GM19099 (cell line): ENCODE measurements at regions not wholly inside any gene's neighbourhood (a gene's known extent, or its start where the extent isn't known, plus 50 kb on each side); places are given as distances from the start of the nearest gene placed in this dataset.

ENCODE experiments used
- POLR2A ChIP-seq: IDR thresholded peaks from 3 replicates; pipeline ENCODE4 v1.6.1; 2011; ENCODE audit warnings: low read depth; ENCODE audit not compliant: insufficient read length; ENCODE audit errors: extremely low read depth

- TF ChIP-seq POLR2A: no peak
Observed at GRCh38 chr3:168806871-168807270, 711.1 kb upstream of the GOLIM4 start.

GRCh38 chr3:168803536-168803935 is 707.8 kb upstream of the GOLIM4 start:
- no peak for TF ChIP-seq POLR2A

DNA sequence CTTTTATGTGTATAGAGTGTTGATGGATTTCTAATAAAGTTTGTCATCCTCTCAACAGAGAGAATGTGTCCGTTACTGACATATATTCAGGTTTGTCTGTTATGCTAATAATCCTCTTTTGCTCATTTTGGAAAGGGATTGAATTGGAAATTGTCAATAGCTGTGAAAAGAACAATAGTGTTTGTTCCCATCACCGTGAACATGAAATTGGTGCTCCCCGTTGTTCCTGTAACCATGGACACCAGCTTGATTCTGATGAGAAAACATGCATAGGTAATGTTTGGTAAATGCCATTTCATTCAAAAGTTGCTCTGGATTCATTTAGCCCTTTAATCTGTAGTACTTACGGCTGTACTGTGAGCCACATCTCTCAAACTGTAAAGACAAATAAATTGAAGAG is 707.0 kb upstream of the GOLIM4 start:
- no peak for TF ChIP-seq POLR2A

GRCh38 chr3:168801794-168802193 is 706.1 kb upstream of the GOLIM4 start:
- no peak for TF ChIP-seq POLR2A

DNA sequence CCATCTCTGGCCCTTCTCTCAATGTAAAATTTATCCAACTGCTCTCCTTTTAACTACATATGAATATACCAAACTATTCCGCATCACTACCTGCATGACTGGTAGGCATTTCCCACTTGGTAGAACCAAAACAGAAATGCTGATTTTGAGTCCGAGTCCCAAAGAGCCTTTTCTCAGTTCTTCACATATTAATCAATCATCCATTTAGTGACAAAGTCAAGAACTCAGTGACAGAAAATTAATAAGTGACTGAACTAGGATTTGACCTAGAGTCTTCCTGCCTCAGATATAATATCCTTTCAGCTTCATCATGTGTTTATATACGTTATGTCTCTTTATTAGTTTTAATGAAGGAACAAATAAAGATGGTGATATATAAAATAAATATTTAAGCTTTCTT is 700.6 kb upstream of the GOLIM4 start:
- TF ChIP-seq POLR2A: no peak

DNA sequence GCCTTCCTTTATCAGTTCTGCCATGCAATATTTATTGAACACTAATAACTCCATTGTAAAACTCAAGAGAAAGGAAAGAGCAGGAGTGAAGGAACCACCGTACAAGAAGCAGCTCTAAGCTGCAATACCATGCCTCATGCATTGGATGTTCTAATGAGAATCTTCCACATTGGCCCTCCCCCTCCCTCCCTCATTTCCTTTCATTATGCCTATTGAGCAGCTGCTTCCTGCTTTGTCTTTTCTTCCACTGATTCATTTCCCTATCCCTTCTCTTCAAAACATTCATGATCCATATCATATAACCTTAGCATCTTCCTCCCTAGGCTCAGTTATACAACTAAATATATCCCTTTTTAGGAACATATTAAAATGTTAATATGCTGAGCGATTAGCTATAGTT is 698.7 kb upstream of the GOLIM4 start:
- TF ChIP-seq POLR2A: no peak

- TF ChIP-seq POLR2A: no peak
Observed at GRCh38 chr3:168782193-168782592, 686.5 kb upstream of the GOLIM4 start.

- no peak for TF ChIP-seq POLR2A
Observed at GRCh38 chr3:168753724-168754123, 658.0 kb upstream of the GOLIM4 start.

DNA sequence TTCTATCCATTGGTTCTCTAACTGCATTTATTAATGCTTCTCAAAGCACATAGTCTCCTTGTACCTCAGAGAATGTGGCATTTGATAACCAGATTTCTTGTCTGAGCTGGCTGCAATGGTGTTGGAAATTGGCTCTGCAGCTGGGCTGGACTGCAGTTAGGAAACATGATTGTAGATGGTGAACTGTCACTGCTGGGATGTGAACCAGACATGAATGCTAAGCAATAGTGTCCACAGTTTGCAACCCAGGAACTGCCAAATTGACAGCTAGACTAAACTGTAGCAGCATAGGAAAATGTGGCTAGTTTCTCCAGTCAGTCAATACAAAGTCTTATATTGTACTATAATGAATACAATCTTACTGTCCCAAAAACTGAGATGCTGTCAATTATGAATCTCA is 656.6 kb upstream of the GOLIM4 start:
- no peak for TF ChIP-seq POLR2A

- no peak for TF ChIP-seq POLR2A
Observed at GRCh38 chr3:168747697-168748096, 652.0 kb upstream of the GOLIM4 start.

DNA sequence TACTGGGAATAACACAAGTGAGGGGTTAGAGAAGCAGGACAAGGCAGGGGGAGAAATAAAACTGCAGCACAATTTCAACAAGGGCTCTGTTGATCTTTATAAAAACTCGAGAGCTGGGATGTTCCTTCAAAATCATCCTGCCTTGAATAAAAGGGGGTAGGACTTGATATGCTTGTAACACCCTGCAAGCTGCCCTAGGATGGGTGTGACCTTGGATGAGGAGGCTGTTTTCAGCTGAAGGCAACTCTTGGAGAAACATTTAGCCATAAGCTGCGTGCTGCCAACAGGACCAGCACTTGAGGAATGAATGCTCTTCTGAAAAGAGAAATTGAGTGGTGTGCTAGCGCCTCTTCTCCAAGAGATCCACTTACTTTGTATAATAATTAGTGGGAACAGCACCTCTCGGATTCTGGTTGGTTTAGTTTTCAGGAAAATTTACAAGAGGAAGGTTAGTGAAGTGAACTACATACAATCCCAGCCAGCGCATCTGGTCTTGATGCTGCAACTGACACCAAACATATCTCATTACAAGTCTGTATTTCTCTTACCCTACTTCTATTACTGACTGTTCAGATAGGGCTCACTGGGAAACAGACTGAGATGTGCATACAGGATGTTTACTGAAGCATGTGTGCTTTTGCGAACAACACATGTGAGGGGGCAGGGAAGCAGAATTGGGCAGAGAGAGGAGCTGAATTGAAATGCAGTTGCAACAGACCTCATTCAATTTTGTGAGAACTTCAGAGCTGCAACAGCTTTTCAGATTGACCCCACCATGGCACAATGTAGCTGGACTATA is 643.0 kb upstream of the GOLIM4 start:
- no peak for TF ChIP-seq POLR2A

- no peak for TF ChIP-seq POLR2A
Observed at GRCh38 chr3:168736202-168736601, 640.5 kb upstream of the GOLIM4 start.

GRCh38 chr3:168730073-168730472 is 634.3 kb upstream of the GOLIM4 start:
- TF ChIP-seq POLR2A: no peak

- TF ChIP-seq POLR2A: no peak
Observed at GRCh38 chr3:168722091-168722490, 626.4 kb upstream of the GOLIM4 start.

DNA sequence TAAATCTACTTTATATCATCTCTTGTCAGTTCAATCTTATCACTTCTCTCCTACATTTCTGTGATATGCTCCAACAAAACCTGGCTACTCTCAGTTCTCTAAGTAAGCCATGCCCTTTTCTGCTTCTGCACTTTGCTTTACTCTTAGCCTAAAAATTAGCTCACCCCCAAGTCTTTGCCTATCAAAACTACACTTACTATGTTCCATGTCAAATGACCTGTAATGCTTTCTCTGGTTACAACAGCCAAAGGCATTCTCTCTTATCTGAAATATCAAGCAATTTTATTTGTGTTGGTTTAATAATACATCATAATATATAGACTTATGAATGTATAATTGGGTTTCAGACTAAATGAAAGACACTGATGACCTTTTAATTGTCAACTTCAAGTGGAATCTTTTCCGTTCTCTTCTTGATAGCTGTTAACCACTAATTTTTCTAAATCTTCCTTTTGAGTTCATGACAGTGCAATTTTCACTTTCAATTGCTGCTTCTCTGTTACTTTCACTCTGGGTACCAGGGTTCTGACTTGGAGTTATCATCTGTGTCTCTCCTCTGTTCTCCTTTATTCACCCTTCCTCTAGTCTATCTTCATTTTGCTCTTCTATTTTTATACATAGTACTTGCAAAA is 619.0 kb upstream of the GOLIM4 start:
- no peak for TF ChIP-seq POLR2A

DNA sequence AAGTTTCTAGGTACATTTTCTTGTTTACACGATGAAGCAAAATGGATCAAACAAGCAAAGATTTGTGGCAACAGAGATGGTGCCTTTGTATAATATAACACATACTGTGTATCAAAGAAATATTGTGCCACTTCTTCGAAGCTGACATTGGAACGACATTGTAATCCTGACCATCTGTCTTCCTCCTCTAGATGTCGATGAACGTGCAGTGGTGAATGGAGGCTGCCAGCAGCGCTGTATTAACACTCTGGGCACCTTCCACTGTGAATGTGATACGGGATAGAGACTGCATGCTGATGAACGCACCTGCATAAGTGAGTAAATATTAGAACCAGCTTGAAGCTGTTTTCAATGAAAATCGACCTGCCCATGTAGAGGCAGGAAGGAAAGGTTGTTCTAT is 613.3 kb upstream of the GOLIM4 start:
- TF ChIP-seq POLR2A: no peak

- TF ChIP-seq POLR2A: no peak
Observed at GRCh38 chr3:168707900-168708299, 612.2 kb upstream of the GOLIM4 start.

DNA sequence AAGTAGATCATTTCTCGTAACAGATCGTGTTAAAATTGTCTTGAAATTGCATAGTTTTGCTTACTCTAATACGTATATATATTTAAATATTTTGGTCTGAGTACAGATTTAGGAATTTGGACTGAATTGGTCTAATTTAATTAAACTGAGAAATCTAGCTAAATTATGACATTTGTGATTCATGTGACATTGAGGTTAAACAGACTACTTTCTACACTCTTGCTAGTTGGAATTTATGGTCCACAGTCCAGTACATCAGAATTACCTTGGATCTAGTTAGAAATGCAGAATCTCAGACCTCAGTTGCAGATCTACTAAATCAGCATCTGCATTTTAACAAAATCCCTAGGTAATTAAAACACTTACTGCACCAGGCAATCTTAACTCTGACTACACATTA is 609.7 kb upstream of the GOLIM4 start:
- TF ChIP-seq POLR2A: no peak

- no peak for TF ChIP-seq POLR2A
Observed at GRCh38 chr3:168696051-168696450, 600.3 kb upstream of the GOLIM4 start.
